NCI-H2029 (cell line): ENCODE measurements at regions not wholly inside any gene's neighbourhood (a gene's known extent, or its start where the extent isn't known, plus 50 kb on each side); places are given as distances from the start of the nearest gene placed in this dataset.
"Not testable (repeated sequence)": the region's sequence is repeated elsewhere in the genome, so short reads cannot be mapped to it uniquely, and the experiment has no call there.

Experiments
- DNase-seq: peaks from one replicate; lab custom pipeline; 2025; lab: John Stamatoyannopoulos, UW

- DNase-seq, result no peak
Measured at GRCh38 chr1:58190267-58190988, 356.1 kb downstream of the OMA1 start.

GRCh38 chr1:58189453-58189852 is 357.1 kb downstream of the OMA1 start:
- no peak for DNase-seq

GRCh38 chr1:58183286-58183685 is 363.2 kb downstream of the OMA1 start:
- peak; percentile 25 for DNase-seq

- no peak for DNase-seq
Measured at GRCh38 chr1:58180537-58180936, 366.0 kb downstream of the OMA1 start.

GRCh38 chr1:58169160-58169559 is 377.4 kb downstream of the OMA1 start:
- not testable (repeated sequence) for DNase-seq

GRCh38 chr1:58167131-58167530 is 379.4 kb downstream of the OMA1 start:
- not testable (repeated sequence) for DNase-seq

- DNase-seq, result no peak
Measured at GRCh38 chr1:58166417-58166816, 380.1 kb downstream of the OMA1 start.

GRCh38 chr1:58165073-58165472 is 381.5 kb downstream of the OMA1 start:
- no peak for DNase-seq

GRCh38 chr1:58162952-58163550 is 383.5 kb downstream of the OMA1 start:
- DNase-seq, result peak; percentile 83

GRCh38 chr1:58159434-58159830 is 387.1 kb downstream of the OMA1 start:
- DNase-seq, result no peak

GRCh38 chr1:58158506-58159433 is 387.8 kb downstream of the OMA1 start:
- no peak for DNase-seq

- DNase-seq, result no peak
Measured at GRCh38 chr1:58158016-58158415, 388.5 kb downstream of the OMA1 start.

- peak; percentile 57 for DNase-seq
Measured at GRCh38 chr1:58157256-58157655, 389.3 kb downstream of the OMA1 start.

- DNase-seq, result no peak
Measured at GRCh38 chr1:58156831-58157230, 389.7 kb downstream of the OMA1 start.

GRCh38 chr1:58156124-58156468 is 390.4 kb downstream of the OMA1 start:
- DNase-seq, result no peak

GRCh38 chr1:58155418-58156123 is 391.0 kb downstream of the OMA1 start:
- no peak for DNase-seq

- no peak for DNase-seq
Measured at GRCh38 chr1:58154256-58154655, 392.3 kb downstream of the OMA1 start.

GRCh38 chr1:58152697-58153096 is 393.8 kb downstream of the OMA1 start:
- no peak for DNase-seq

- no peak for DNase-seq
Measured at GRCh38 chr1:58149271-58149812, 397.2 kb downstream of the OMA1 start.

GRCh38 chr1:58144698-58145270 is 401.7 kb downstream of the OMA1 start:
- DNase-seq, result no peak

- DNase-seq, result peak; percentile 40
Measured at GRCh38 chr1:58143972-58144697, 402.4 kb downstream of the OMA1 start.
